SK-N-MC (cell line): ENCODE measurements at regions not wholly inside any gene's neighbourhood (a gene's known extent, or its start where the extent isn't known, plus 50 kb on each side); places are given as distances from the start of the nearest gene placed in this dataset.

Experiments
- EZH2 ChIP-seq: fragments of 200-600 bp; sonication (generic); IDR thresholded peaks from one replicate; pipeline ENCODE4 v1.6.1; 2017; ENCODE audit warnings: antibody characterized with exemption
- POLR2AphosphoS5 ChIP-seq: IDR thresholded peaks from 2 replicates; pipeline ENCODE4 v1.6.1; 2012; ENCODE audit warnings: mild to moderate bottlenecking, low read depth, low read length, borderline replicate concordance

- TF ChIP-seq EZH2 (no peak), POLR2AphosphoS5 (no peak)
These were observed 350.8 kb downstream of the AJAP1 start for GRCh38 chr1:5005171-5005570.
